Fibroblast of lung (primary cell): ENCODE measurements at regions not wholly inside any gene's neighbourhood (a gene's known extent, or its start where the extent isn't known, plus 50 kb on each side); places are given as distances from the start of the nearest gene placed in this dataset.

ENCODE experiments used
- DNase-seq, 2 donors: peaks; one replicate each; pipeline versions ENCODE4 v3.0.0 to v3.0.0-alpha.2; 2010; ENCODE audit warnings: low read depth in 2 of 2
- H2AFZ ChIP-seq: 2 replicates; pipeline ENCODE4 v1.5.1; 2012; ENCODE audit warnings: low read length, control low read depth, inconsistent platforms
- H3K27ac ChIP-seq: 2 replicates; pipeline ENCODE4 v1.5.1; 2011; ENCODE audit warnings: low read length, control low read depth; ENCODE audit not compliant: insufficient read depth
- H3K27me3 ChIP-seq: 2 replicates; pipeline ENCODE4 v1.5.1; 2011; ENCODE audit warnings: mild to moderate bottlenecking, low read length; ENCODE audit not compliant: control insufficient read depth, insufficient read depth
- H3K36me3 ChIP-seq: 2 replicates; pipeline ENCODE4 v1.5.1; 2011; ENCODE audit warnings: low read length; ENCODE audit not compliant: control insufficient read depth, insufficient read depth
- H3K4me1 ChIP-seq: 2 replicates; pipeline ENCODE4 v1.5.1; 2011; ENCODE audit warnings: low read length; ENCODE audit not compliant: control insufficient read depth, insufficient read depth; ENCODE audit errors: extremely low read depth
- H3K4me2 ChIP-seq: 2 replicates; pipeline ENCODE4 v1.5.1; 2011; ENCODE audit warnings: low read length, control low read depth; ENCODE audit not compliant: insufficient read depth; ENCODE audit errors: extremely low read depth
- H3K4me3 ChIP-seq, 4 experiments: fragments of 200-600 bp in 1 of 4; sonication (generic) in 1 of 4; replicated peaks in 1 of 4; 2 replicates each; pipeline ENCODE4 v1.5.1; 2011 to 2016; ENCODE audit warnings: low read length in 4 of 4, low read depth in 3 of 4, mild to moderate bottlenecking in 3 of 4, control low read depth in 2 of 4, inconsistent platforms in 1 of 4, mixed read lengths in 1 of 4; ENCODE audit not compliant: insufficient read depth in 1 of 4; ENCODE audit errors: control extremely low read depth in 1 of 4
- H3K79me2 ChIP-seq: 2 replicates; pipeline ENCODE4 v1.5.1; 2012; ENCODE audit warnings: mild to moderate bottlenecking, low read length, inconsistent platforms; ENCODE audit not compliant: control insufficient read depth, insufficient read depth
- H3K9ac ChIP-seq: 2 replicates; pipeline ENCODE4 v1.5.1; 2011; ENCODE audit warnings: mild to moderate bottlenecking, low read length, control low read depth; ENCODE audit not compliant: insufficient read depth
- H3K9me3 ChIP-seq: 2 replicates; pipeline ENCODE4 v1.5.1; 2012; ENCODE audit warnings: low read depth, low read length; ENCODE audit not compliant: control insufficient read depth, insufficient read depth
- H4K20me1 ChIP-seq: 2 replicates; pipeline ENCODE4 v1.5.1; 2011; ENCODE audit warnings: low read length; ENCODE audit not compliant: control insufficient read depth, insufficient read depth; ENCODE audit errors: extremely low read depth
- EZH2 ChIP-seq: IDR thresholded peaks from 2 replicates; pipeline ENCODE4 v1.5.1; 2012; ENCODE audit warnings: low read length, control low read depth, mild to moderate bottlenecking; ENCODE audit errors: missing control alignments
- TF ChIP-seq, protein P1 (sequence below), 2 donors: IDR thresholded peaks in 1 of 2; conservative IDR thresholded peaks in 1 of 2; 1 replicate in 1 of 2; 2 replicates in 1 of 2; pipeline ENCODE4 v1.5.1; 2011 to 2012; ENCODE audit warnings: low read length in 2 of 2, control low read depth in 1 of 2, inconsistent platforms in 1 of 2, low read depth in 1 of 2, mild to moderate bottlenecking in 1 of 2

DNA sequence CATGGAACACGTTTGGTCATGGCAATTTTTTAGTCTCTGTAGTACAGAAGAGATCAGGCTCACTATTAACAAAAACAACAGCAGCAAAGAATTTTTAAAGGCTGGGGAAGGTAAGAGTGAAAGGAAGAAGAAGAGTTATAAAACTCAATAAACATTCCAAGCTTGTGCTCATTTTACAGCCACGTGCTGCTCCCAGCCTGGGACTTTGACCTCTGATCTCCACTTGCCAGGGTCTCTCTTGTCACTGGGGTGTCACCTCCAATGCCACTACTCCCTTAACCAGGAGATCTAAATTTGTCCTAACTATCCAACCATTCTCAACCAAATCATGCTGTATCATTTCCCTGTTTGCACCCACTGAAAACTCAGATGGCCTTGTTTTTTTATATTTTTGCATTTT lies 605.1 kb downstream of the VRK1 start:
- TF ChIP-seq, protein P1, sequence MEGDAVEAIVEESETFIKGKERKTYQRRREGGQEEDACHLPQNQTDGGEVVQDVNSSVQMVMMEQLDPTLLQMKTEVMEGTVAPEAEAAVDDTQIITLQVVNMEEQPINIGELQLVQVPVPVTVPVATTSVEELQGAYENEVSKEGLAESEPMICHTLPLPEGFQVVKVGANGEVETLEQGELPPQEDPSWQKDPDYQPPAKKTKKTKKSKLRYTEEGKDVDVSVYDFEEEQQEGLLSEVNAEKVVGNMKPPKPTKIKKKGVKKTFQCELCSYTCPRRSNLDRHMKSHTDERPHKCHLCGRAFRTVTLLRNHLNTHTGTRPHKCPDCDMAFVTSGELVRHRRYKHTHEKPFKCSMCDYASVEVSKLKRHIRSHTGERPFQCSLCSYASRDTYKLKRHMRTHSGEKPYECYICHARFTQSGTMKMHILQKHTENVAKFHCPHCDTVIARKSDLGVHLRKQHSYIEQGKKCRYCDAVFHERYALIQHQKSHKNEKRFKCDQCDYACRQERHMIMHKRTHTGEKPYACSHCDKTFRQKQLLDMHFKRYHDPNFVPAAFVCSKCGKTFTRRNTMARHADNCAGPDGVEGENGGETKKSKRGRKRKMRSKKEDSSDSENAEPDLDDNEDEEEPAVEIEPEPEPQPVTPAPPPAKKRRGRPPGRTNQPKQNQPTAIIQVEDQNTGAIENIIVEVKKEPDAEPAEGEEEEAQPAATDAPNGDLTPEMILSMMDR (conservative IDR thresholded peaks at IDR 0.05 in 1 of 2, IDR thresholded peaks at IDR 0.05 in 1 of 2; ENCODE audit: low read depth in 1 of 2, low read length in 2 of 2), result no peak
- TF ChIP-seq EZH2, result no peak
- Histone ChIP-seq H3K79me2 (no peaks in the 10 kb centered on the region), H3K4me3 (no peak overlapping the region), H3K27ac (no peak overlapping the region), H2AFZ (no peak overlapping the region), H3K9ac (no peak overlapping the region), H3K9me3 (no peaks in the 10 kb centered on the region), H3K4me2 (no peak overlapping the region), H3K36me3 (no peaks in the 10 kb centered on the region), H3K27me3 (no peaks in the 10 kb centered on the region), H3K4me1 (no peaks in the 10 kb centered on the region), H4K20me1 (no peaks in the 10 kb centered on the region)
- no peak for DNase-seq

DNA sequence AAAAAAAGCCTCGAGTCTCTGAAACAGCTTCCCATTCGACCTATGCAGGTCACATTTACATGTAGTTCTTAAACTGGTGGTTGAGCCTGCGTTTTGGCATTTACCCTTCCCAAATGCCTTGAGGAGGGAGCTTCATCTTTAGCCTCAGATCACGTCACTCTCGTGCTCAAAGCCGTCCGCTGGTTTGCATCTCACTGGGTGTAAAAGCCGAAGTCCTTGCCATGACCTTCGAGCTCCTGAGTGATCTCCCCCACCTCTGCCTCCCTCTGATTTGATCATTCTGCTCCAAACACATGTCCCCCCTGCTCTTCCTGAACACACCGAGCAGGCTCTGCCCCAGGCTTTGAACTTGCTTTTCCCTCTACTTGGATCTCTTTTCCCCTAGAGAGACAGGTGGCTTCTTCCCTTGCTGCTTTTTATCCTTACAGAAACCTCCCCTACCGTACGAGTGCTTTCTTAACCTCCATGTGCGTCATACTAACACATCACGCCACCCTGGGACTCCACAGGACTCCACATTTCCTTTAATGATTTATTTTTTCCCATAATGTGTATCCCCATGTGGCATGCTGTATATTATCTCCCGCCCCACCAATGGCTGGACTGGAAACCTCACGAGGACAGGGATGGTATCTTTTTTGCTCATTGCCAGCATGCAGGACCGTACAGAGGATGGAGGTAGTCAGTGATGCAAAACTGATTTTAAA lies 610.7 kb downstream of the VRK1 start:
- H3K27ac ChIP-seq, result no peak overlapping the region
- H4K20me1 ChIP-seq, result no peaks in the 10 kb centered on the region
- DNase-seq, result no peak
- H3K9ac ChIP-seq, result no peak overlapping the region
- H3K79me2 ChIP-seq, result no peaks in the 10 kb centered on the region
- H3K4me2 ChIP-seq, result no peak overlapping the region
- H2AFZ ChIP-seq, result no peak overlapping the region
- H3K4me1 ChIP-seq, result no peaks in the 10 kb centered on the region
- no peaks in the 10 kb centered on the region for H3K36me3 ChIP-seq
- TF ChIP-seq EZH2, result no peak
- TF ChIP-seq, protein P1 (conservative IDR thresholded peaks at IDR 0.05 in 1 of 2, IDR thresholded peaks at IDR 0.05 in 1 of 2; ENCODE audit: low read depth in 1 of 2, low read length in 2 of 2), result no peak
- no peaks in the 10 kb centered on the region for H3K27me3 ChIP-seq
- H3K9me3 ChIP-seq, result no peaks in the 10 kb centered on the region
- no peak overlapping the region for H3K4me3 ChIP-seq

DNA sequence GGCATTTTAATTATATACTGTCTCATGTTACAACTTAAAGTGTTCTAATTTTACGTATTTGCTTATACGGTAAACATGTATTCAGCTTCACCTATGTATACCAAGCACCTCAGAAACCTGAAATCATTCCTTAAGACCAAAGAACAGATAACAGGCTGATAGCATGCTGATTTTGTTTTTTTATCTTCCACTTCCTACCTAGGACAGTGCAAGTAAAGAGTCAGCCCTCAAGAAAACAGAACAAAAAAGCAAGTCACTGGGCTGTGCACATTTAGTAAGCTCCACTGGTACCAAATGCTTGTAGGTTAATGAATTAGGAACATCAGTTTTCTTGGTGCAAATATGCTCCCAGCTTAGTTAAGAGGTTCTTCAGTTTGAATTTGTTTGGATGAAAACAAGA lies 611.3 kb downstream of the VRK1 start:
- no peak overlapping the region for H3K4me3 ChIP-seq
- TF ChIP-seq, protein P1 (conservative IDR thresholded peaks at IDR 0.05 in 1 of 2, IDR thresholded peaks at IDR 0.05 in 1 of 2; ENCODE audit: low read depth in 1 of 2, low read length in 2 of 2), result no peak
- TF ChIP-seq EZH2, result no peak
- H2AFZ ChIP-seq, result no peak overlapping the region
- DNase-seq, result no peak
- no peak overlapping the region for H3K4me2 ChIP-seq
- H3K9me3 ChIP-seq, result no peaks in the 10 kb centered on the region
- no peak overlapping the region for H3K9ac ChIP-seq
- H3K27ac ChIP-seq, result no peak overlapping the region
- no peaks in the 10 kb centered on the region for H4K20me1 ChIP-seq
- no peaks in the 10 kb centered on the region for H3K79me2 ChIP-seq
- no peaks in the 10 kb centered on the region for H3K4me1 ChIP-seq
- H3K36me3 ChIP-seq, result no peaks in the 10 kb centered on the region
- H3K27me3 ChIP-seq, result no peaks in the 10 kb centered on the region
